NCI-H1417 treated with DMSO at 0.1 percent for 48 hours (cell line): ENCODE measurements at regions not wholly inside any gene's neighbourhood (a gene's known extent, or its start where the extent isn't known, plus 50 kb on each side); places are given as distances from the start of the nearest gene placed in this dataset.

Source experiments
- DNase-seq: peaks from one replicate; lab custom pipeline; 2025; lab: John Stamatoyannopoulos, UW

DNA sequence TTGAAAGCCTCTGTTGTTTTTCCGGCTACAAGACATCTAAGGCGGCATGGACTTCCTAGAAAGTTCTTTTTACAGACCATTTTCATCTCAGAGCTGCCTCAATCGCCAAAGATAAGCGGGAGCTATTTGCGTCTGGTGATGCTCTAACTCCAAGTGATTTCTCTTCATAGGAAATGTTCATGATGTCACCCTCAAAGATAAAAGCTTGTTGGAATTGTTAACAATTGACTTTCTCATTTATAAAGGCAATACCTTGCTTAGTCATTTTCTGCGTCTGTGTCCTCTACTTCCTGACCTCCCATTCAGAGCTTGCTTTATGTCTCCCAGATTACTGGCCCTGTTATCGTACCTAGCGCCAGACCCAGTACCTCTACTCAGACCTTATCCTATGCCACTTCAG is 259.0 kb upstream of the G2E3 start:
- DNase-seq = no peak

DNA sequence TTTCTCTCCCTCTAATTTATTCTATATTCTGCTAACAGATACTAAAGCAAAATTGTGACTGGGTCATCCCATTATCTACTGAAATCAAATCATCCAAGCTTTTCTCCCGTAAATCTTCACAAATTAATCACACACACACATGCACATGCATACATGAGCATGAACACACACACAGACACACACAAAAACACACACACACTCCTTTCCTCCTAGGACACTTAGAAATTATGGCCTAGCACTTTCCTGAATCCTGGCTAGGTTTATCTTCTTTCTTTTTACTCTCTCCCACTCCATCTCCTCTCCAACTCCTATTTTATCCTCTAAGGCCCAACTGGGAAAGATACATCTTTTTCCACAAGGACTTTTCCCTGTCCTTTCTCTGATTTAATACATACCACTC is 255.6 kb upstream of the G2E3 start:
- DNase-seq = no peak

DNA sequence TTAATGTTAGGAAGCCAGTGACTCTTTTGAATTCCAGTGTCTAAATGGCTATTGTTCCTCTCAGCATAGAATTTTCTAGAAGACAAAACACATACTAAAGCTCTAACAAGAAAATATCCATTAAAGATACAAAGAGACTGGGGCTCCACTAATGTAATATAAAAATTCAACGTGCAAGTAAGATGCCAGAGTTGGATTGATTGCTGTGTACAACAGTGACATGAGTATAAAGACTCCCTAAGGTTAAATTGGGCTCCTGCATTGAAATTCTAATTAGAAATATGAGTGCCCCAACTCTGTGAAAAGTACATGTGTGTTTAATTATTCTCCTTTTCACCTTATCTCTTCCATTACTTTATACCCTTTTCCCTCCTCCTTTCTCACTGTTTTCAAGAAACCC is 253.6 kb upstream of the G2E3 start:
- no peak for DNase-seq

DNA sequence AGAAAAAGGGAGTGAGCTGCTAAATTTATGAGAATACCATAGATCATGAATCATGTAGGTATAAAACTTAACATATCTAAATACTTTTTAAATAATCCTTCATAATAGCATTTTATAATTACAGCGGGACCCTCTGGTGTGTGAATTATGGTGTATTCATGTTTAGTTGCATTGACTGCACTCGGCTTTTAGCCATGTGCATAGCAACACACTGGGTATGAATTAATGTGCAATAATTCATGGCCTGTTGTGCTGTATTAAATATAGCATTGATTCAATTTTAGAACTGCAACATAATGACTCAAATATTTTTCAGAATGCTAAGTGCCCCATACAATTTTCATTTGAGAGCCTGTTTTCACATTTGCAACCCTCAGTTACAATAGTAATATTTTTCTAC is 249.6 kb upstream of the G2E3 start:
- no peak for DNase-seq

DNA sequence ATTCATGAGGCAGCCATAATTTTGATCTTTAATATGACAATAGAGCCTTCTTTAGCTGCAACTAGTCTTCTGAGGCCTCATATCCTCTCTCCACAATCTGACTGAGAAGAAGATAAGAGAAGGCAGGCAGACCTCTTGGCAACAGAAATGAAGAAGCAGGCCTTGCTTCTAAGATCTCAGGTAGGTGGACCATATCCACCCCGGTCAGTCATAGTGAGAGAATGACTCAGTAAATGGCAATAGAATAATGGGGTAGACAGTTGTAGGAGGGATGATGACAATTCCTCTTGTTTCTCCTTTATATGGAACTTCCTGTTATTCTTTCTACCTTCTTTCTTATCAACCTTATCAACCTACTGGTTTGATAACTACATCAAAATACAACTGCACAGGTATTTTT is 246.7 kb upstream of the G2E3 start:
- DNase-seq = no peak

DNA sequence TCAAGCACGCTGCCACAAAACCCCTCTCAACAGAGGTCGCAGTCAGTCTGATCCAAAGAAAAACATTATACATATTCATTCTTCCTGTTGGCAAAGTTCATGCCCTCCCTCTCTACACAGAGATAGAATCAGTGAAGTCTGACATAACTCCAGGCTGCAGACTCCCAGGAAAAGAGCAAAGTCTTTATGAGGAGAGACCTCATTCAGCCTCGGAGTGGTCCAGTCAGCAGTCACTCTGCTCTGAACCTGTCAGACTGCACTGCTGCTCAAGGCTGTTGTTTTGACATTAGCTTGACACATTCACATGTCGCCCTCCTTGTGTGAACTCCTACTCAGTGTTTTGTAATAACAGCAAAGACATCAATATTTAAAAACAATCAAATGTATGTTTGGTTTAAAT is 241.2 kb upstream of the G2E3 start:
- no peak for DNase-seq

DNA sequence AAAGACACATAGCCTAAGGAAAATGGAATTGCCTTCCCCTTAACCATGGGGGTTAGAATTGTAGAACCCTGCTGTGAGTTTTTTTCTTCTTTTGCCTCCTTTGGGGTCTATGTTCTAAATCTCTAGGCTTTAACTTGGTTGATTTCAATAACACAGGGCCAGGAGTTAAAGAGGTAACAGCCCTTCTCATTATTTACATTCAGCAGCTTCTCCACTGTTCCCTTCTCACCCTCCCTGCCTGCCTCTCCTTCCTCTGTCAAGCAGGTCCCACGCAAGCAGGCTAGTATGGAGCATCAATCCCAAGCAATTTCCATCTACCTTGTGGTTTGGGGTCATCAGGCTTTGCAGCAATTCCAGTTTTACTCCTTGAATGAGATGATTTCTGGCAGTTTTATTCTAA is 236.1 kb upstream of the G2E3 start:
- no peak for DNase-seq

DNA sequence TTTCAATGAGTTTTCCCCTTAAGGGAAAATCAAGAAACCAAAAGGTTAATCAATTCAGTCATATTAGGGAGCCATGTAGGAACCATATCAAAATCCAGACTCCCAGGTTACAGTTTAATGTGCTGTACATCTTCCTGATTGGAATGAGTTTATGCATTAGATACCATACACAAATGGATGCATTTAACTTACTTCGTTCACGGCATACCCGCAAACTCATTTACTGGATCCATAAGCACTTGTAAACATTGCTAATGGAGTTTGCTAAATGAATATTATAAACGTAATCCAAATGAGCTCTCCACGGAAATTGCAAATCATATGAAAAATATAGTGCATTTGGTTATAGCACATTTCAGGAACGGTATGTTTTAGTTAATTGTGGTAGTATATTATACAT is 228.9 kb upstream of the G2E3 start:
- DNase-seq = no peak

DNA sequence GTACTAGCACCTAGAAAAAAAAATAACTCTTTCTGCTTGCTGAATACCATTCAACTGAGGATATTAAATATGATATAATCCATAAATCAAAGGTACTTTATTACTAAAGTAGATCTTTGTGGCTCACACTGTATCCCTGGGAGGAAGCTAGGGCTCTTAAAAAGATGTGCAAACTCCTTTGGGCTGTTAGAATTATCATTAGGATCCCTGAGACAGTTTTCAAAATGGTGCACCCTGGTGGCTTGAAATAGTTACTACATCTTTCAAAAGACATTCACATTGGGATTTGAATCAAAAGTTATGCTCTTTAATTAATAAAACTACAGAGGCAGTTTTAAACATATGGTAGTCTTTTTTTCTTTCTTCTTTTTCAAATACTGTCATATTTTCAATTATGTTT is 228.5 kb upstream of the G2E3 start:
- no peak for DNase-seq

DNA sequence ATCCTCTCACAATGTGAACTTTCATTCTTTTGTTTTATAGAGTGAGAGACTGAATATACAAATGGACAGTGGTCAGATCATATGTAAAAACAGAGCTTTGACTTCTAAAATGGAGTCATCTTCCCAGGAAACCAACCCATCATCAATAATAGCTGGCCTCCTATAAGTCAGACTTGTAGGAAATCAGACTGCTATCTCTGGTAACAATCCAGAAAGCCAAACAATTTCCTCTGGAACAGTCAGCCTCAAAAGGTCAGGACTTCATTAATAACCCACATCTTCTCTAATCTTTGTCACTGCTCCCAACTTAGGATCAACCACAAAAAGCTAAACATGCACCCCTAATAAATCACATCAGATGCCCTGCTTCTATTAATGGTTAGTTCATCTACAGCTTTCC is 227.9 kb upstream of the G2E3 start:
- no peak for DNase-seq

DNA sequence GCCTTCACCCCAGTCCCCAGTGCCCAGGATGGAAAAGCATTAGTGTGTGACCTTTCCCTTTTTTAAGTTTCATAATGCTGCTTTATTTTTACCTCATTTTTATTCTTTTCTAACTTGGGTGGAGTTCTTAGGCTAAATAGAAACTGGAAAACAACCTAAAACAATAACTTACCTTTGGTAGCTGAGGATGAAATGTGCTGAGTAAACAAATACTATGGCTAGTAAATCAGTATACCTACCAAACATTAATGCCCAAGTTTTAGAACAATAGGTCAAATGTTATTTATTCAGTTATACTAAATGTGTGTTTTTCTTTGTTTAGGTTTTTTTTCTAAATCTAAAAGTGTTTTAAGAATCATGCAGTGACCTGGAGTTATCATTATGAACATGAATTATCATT is 226.6 kb upstream of the G2E3 start:
- no peak for DNase-seq

DNA sequence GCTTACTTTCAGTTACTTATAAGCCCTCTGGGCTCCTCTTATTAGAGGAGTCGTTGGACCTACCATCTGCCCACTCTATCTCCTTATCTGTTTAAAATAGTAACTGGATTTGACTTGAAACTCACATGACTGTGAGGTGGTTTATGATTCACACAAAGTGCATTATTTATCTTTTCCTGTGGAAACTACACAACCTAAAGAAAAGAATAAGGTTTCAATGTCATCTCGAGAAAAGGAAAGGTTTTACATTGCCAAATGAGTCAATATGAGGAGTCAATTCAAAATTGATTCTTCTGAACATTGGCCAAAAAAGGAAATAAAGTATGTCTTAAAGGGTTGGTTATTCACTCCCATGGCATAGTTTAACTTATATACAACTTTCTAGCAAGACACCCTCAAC is 225.0 kb upstream of the G2E3 start:
- no peak for DNase-seq

DNA sequence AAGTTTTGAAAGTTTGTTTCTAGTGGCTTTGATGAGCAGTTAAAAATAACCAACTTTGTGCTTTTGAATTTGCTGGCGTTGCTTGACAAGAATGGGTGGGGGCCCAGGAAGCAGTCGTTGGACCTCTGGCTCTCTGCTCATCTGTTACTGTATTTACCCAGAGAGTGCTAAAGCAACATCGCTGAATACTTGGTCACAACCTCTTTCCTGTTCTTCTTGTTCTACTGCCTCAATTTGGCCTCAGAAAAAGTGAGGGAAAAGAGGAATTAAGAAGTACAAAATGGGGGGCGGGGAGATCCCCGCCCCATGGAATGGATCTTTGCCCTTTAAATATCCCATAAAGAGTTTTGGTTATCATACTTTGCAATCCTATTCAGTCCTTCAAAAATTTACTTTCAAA is 221.5 kb upstream of the G2E3 start:
- DNase-seq = no peak

DNA sequence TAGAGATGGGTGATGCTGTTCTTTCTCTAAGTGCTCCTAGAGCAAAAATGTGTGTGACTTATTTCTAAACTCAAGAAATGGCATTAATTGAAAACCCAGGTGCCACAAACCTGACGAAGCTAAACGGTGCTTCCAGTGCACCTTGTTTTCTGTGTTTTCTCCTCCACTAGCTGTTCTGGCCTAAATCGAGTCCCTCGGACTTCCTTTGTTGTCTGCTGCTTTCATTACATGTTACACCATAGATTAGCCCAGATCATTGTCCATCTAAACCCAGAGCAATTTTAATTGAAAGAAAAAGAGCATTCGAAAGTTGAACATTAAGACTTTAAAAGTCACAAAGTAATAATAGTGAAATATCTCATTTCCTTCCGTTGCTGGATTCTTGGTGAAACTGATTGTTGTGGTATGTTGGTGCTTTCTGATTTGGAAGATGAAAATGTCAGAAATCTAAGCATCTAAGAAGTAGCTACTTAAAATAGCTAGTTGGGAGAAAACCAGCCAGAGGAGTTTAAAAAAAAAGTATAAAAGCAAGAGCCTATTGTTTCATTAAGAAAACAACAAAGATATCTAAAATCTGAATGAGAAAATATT is 219.6 kb upstream of the G2E3 start:
- no peak for DNase-seq

DNA sequence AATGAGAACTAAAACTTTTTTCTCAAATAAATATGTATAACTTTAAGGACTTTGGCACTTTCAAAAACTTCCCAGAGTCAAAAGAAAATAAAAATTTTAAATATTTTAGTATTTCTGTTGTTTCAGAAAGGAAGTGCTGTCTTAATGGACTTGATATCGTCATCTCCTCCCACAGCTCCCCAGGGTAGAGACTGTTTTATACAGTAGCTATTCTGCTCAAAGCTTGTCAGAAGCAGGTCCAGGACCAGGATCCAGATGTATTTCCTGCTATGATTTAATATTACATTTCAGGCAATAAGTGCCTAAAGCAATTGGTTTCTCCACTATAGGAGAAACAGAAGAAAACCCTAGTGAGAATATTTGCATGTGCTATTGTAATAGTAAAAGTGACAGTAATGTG is 218.5 kb upstream of the G2E3 start:
- no peak for DNase-seq

DNA sequence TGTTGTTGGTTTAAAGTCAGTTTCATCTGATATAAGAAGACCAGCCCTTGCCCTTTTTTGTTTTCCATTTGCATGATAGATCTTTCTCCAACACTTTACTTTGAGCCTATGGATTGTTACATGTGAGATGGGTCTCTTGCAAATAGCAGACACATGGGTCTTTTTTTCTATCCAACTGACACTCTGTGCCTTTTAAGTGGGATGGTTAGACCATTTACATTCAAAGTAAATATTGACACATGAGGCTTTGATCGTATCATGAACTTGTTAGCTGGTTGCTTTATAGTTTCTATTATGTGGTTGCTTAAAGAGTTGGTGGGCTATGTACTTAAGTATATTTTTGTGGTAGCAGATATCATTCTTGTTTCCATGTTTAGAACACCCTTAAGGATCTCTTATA is 213.4 kb upstream of the G2E3 start:
- no peak for DNase-seq

DNA sequence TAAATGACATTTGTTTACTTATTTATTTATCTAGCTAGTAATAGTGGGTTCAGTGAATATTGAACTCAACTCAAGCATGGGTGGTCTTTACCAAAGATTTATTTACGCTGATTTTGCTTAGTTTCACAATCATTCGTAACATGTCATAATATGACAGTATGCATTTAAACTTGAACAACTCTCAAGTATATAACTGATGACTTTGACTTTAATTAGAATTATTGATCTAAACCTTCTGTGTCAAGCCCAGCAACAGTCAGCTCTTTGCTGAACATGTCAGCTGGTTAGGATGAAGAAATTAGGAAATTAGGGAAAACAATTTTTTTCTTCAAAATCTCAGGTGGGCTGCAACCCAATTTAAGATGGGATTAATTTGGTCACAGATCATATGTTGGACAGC is 210.5 kb upstream of the G2E3 start:
- DNase-seq = no peak

DNA sequence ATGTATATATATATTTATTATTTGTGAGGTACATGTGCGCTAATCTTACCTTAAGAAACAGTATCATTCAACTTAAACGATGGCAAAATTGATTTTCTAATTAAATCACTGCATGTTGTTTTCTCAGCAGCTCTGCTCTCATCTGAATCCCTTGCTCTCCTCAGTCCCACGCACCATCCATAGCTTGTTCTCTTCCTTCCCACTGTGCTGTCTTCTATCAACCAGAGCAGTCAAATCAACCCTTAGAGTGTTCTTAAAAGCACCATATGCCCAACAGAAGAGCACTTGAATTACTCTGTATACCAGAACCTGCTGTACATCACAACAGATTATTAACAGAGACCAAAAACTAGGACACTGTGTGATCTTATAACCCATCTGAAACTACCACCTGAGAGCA is 209.4 kb upstream of the G2E3 start:
- DNase-seq = no peak

DNA sequence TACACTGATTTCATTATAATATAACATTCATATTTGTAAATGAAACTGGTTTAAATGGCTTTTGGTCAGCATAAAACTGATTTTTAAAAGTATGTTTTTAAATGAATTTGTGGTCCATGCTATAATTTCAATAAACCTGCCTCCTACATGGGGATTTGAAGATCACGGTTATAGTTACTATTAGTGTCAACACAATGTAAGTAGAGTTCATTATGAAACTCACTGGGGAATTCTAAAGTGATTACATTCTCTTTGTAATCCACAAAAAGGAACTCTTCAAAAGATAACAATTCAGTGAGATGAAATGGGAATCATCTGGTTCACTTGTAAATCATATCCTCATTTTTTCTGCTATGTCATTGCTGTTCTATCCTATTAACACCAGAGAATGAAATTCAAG is 204.5 kb upstream of the G2E3 start:
- DNase-seq = no peak

DNA sequence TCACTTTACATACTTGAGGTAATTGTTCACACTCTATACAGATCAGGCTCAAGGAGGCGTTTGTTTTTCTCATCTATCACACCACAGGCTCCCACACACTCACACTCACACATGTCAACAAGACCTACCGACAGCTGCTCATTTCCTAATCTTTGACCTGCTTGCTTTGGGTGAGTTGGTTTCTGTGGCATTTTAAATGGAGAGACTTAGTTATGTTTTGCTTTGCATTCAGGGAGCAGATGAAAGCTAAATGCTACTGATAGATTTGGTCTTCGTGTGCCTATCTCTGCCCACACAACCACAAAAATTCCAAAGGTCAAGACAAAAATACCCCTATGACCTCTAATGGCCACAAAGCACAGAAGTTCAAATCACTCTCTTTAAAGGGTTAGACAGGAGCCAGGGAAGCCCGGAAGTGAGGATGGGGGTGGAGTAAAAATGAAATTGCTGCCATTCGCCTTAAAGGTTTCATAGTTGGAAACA is 203.5 kb upstream of the G2E3 start:
- no peak for DNase-seq

DNA sequence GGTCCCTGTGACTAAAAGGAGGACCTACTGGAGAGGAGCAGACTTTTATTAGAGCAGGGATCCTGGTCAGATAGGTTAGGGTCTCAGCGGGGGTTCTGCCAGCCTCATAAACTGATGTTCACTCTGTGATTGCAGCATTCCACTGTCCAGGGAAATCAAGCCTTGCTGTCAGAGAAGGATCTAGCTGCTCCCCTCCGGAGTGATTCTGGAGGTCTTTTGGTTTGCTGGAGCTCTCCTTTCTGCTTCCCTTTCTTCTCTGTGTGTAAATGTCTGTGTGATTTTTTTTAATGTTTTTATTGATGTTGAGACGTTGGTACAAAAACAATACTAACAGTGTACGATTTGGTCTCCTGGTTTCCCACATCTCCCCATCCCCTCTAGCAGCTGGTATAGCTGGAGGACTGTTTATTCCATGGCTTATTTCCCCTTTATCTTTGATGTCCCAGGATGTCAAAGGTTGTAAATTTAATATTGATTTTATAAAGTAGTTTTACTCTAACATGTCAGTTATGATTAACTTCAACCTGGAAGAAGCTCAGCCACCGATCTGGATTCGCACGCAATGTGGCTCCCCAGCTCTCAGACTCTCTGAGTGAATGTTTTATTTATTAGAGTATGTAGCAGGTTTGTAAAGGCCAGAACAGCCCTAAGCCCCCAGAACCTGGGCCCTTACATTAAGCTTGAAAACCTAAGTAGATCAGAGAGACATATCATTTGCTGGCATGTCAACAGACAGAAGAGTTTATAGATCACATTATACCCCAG is 202.3 kb upstream of the G2E3 start:
- DNase-seq = no peak

DNA sequence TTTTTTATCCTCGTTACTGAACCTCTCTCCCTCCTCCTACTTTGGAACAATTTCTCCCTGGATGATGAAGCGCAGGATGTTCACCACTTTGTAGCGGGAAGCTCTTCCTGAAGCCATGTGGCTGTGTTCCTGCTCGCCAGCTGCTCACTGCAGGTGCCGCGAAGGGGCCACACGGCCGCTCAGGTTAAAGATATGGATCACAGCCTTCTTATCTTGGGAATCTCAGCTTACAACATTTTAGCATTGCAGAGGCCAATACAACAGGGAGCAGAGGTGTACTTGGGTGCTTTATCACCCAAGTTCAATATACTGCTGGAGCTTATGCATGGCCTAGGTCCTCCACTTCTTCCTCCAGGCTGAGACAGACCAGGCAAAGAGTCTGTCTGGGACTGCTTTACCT is 201.2 kb upstream of the G2E3 start:
- no peak for DNase-seq

DNA sequence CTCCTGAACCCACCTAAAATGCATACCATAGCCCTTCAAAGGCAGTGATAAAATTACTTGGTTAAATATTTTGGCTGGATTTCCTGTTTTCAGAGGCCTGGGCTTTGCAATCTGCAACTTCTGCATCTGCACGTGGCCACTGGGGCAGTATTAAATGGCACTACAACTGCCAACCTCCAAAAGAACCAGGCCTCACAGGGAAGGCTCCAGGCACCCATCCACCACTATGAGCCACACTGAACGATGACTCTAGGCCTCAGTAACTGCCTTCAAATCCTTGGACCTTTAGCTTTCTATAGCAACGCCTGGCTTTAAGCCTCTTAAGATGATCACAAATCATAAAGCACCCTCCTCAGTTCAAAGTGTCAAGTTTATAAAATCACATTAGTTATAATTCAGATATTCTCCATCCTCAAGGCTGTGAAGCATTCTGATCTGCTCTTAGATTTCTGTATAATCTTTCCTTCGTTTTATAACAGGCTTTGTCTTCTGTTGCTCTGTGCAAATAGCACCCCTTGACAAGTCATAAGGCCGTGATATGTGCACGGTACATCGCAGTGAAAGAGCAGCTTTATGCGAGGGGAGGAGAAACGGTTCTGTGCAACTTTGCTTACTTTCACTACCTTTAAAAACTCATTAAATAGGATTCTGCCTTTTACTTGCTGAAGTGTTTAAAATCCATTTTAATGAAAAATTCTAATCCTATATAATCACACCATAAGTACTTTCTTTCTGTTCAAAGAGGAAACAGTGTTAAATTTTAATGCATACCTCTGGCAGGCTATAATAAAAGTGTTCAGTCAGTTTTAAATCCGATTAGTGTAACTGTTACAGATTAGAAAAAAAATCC is 196.4 kb upstream of the G2E3 start:
- DNase-seq = no peak
